GM18508 (cell line): ENCODE measurements at regions not wholly inside any gene's neighbourhood (a gene's known extent, or its start where the extent isn't known, plus 50 kb on each side); places are given as distances from the start of the nearest gene placed in this dataset.
A peak's percentile ranks its signal among the peaks of the same experiment; 100 is the strongest.

Experiments used
- ATAC-seq: cut with Tn5 transposase; IDR thresholded peaks from one replicate; pipeline ENCODE4 v1.9.1; 2021; ENCODE audit warnings: moderate number of reproducible peaks; ENCODE audit not compliant: insufficient read depth, unreplicated experiment

- ATAC-seq: no peak
Observed at GRCh38 chr2:198327526-198327925, 523.1 kb downstream of the PLCL1 start.

- no peak for ATAC-seq
Observed at GRCh38 chr2:198326431-198326830, 522.0 kb downstream of the PLCL1 start.

GRCh38 chr2:198325359-198325758 lies 521.0 kb downstream of the PLCL1 start:
- no peak for ATAC-seq

GRCh38 chr2:198324071-198324470 lies 519.7 kb downstream of the PLCL1 start:
- ATAC-seq: no peak

GRCh38 chr2:198322275-198322674 lies 517.9 kb downstream of the PLCL1 start:
- ATAC-seq: no peak

- no peak for ATAC-seq
Observed at GRCh38 chr2:198321522-198322088, 517.2 kb downstream of the PLCL1 start.

GRCh38 chr2:198316852-198317396 lies 512.5 kb downstream of the PLCL1 start:
- ATAC-seq: no peak

- no peak for ATAC-seq
Observed at GRCh38 chr2:198315791-198316630, 511.6 kb downstream of the PLCL1 start.

GRCh38 chr2:198314559-198315153 lies 510.3 kb downstream of the PLCL1 start:
- ATAC-seq: no peak

GRCh38 chr2:198312596-198313483 lies 508.4 kb downstream of the PLCL1 start:
- ATAC-seq: no peak

- ATAC-seq: no peak
Observed at GRCh38 chr2:198311020-198311419, 506.6 kb downstream of the PLCL1 start.

GRCh38 chr2:198309673-198310280 lies 505.4 kb downstream of the PLCL1 start:
- no peak for ATAC-seq

GRCh38 chr2:198309081-198309480 lies 504.7 kb downstream of the PLCL1 start:
- no peak for ATAC-seq

- ATAC-seq: no peak
Observed at GRCh38 chr2:198308368-198308767, 504.0 kb downstream of the PLCL1 start.

GRCh38 chr2:198307093-198307492 lies 502.7 kb downstream of the PLCL1 start:
- no peak for ATAC-seq

GRCh38 chr2:198304859-198305258 lies 500.5 kb downstream of the PLCL1 start:
- no peak for ATAC-seq

- no peak for ATAC-seq
Observed at GRCh38 chr2:198297350-198297749, 493.0 kb downstream of the PLCL1 start.

- ATAC-seq: peak; percentile 81
Observed at GRCh38 chr2:198296665-198297308, 492.4 kb downstream of the PLCL1 start.

- no peak for ATAC-seq
Observed at GRCh38 chr2:198293281-198293680, 488.9 kb downstream of the PLCL1 start.
